Endothelial cell of umbilical vein (primary cell): ENCODE measurements at regions not wholly inside any gene's neighbourhood (a gene's known extent, or its start where the extent isn't known, plus 50 kb on each side); places are given as distances from the start of the nearest gene placed in this dataset.

Experiments
- BruUV-seq: library from RNA; stranded (reverse); fragments of 400-500 nt; replicated peaks from 2 replicates; lab custom pipeline; 2021; lab: Mats Ljungman, UMichigan
- CTCF ChIA-PET: fragments of 300-600, 350-600 bp; sonication (Branson Sonifier 250); formaldehyde crosslinking; loops from one replicate; lab custom pipeline; 2021; ENCODE audit warnings: antibody characterized with exemption, inconsistent platforms; lab: Charles Lee
- POLR2A ChIA-PET: fragments of 300-600, 350-600 bp; sonication (Branson Sonifier 250); formaldehyde crosslinking; loops from one replicate; lab custom pipeline; 2021; ENCODE audit warnings: antibody characterized with exemption, inconsistent platforms; lab: Charles Lee
- DNase-seq: peaks from one replicate; pipeline ENCODE4 v3.0.0-alpha.2; 2011; ENCODE audit warnings: low read depth, low spot score
- FAIRE-seq: peaks from 2 replicates; lab custom pipeline; 2011; peaks lifted over from hg19 to GRCh38; lab: Jason Lieb, UNC
- H2AFZ ChIP-seq: 2 replicates; pipeline ENCODE4 v1.6.0; 2012; ENCODE audit warnings: low read depth, low read length, control low read depth, inconsistent platforms
- H3K27ac ChIP-seq: 2 replicates; pipeline ENCODE4 v1.5.1; 2011; ENCODE audit warnings: low read depth, mild to moderate bottlenecking, control low read depth, low read length, moderate library complexity; ENCODE audit not compliant: insufficient read depth
- H3K27me3 ChIP-seq, 2 experiments: 2 replicates each; pipeline versions ENCODE4 v1.6.0 to v1.6.1; 2011; ENCODE audit warnings: low read length in 2 of 2, mixed read lengths in 1 of 2; ENCODE audit not compliant: control insufficient read depth in 2 of 2, insufficient read depth in 2 of 2
- H3K36me3 ChIP-seq, 2 experiments: 2 replicates in 1 of 2; 3 replicates in 1 of 2; pipeline ENCODE4 v1.5.1; 2011; ENCODE audit warnings: low read length in 2 of 2, mild to moderate bottlenecking in 1 of 2, moderate library complexity in 1 of 2; ENCODE audit not compliant: control insufficient read depth in 2 of 2, insufficient read depth in 2 of 2; ENCODE audit errors: extremely low read depth in 1 of 2
- H3K4me1 ChIP-seq: 3 replicates; pipeline ENCODE4 v1.5.1; 2011; ENCODE audit warnings: mild to moderate bottlenecking, low read length; ENCODE audit not compliant: control insufficient read depth, insufficient read depth; ENCODE audit errors: extremely low read depth
- H3K4me2 ChIP-seq: 2 replicates; pipeline ENCODE4 v1.6.1; 2011; ENCODE audit warnings: low read length, control low read depth, mixed read lengths; ENCODE audit not compliant: insufficient read depth
- H3K4me3 ChIP-seq, 3 experiments: fragments of 200-600 bp in 1 of 3; sonication (generic), shearing (Covaris generic) in 1 of 3; replicated peaks in 1 of 3; 2 replicates each; pipeline ENCODE4 v1.5.1; 2011 to 2016; ENCODE audit warnings: control low read depth in 3 of 3, low read length in 3 of 3, mild to moderate bottlenecking in 2 of 3, inconsistent platforms in 1 of 3, low read depth in 1 of 3, moderate library complexity in 1 of 3; ENCODE audit not compliant: insufficient read depth in 1 of 3
- H3K79me2 ChIP-seq: 2 replicates; pipeline ENCODE4 v1.6.0; 2012; ENCODE audit warnings: low read length, inconsistent platforms; ENCODE audit not compliant: control insufficient read depth, insufficient read depth
- H3K9ac ChIP-seq: replicated peaks from 2 replicates; pipeline ENCODE3; 2011; ENCODE audit warnings: low read length, control low read depth; ENCODE audit not compliant: insufficient read depth; ENCODE audit errors: extremely low read depth
- H3K9me1 ChIP-seq: replicated peaks from 3 replicates; pipeline ENCODE4 v1.6.0; 2011; ENCODE audit warnings: mild to moderate bottlenecking, low read length; ENCODE audit not compliant: control insufficient read depth, insufficient read depth; ENCODE audit errors: extremely low read depth
- H3K9me3 ChIP-seq: replicated peaks from 2 replicates; pipeline ENCODE4 v1.5.1; 2012; ENCODE audit warnings: low read length, inconsistent platforms; ENCODE audit not compliant: control insufficient read depth, insufficient read depth
- H4K20me1 ChIP-seq: replicated peaks from 2 replicates; pipeline ENCODE3; 2011; ENCODE audit warnings: mild to moderate bottlenecking, low read length; ENCODE audit not compliant: control insufficient read depth, insufficient read depth; ENCODE audit errors: extremely low read depth
- EZH2 ChIP-seq: IDR thresholded peaks from 2 replicates; pipeline ENCODE4 v1.6.1; 2012; ENCODE audit warnings: borderline replicate concordance, low read depth, mild to moderate bottlenecking, moderate library complexity, low read length, inconsistent platforms; ENCODE audit not compliant: severe bottlenecking
- FOS ChIP-seq: IDR thresholded peaks from 2 replicates; pipeline ENCODE4 v1.6.1; 2011; ENCODE audit warnings: mild to moderate bottlenecking, low read length, moderate library complexity, borderline replicate concordance; ENCODE audit not compliant: insufficient read depth
- GATA2 ChIP-seq: IDR thresholded peaks from 2 replicates; pipeline ENCODE4 v1.7.0; 2011; ENCODE audit warnings: low read depth, mild to moderate bottlenecking, moderate library complexity, mixed read lengths, low read length; ENCODE audit not compliant: insufficient read length, insufficient read depth
- JUN ChIP-seq: IDR thresholded peaks from 2 replicates; pipeline ENCODE4 v1.6.1; 2011; ENCODE audit warnings: borderline replicate concordance, low read depth; ENCODE audit not compliant: insufficient read length, insufficient read depth
- MYC ChIP-seq: IDR thresholded peaks from one replicate; pipeline ENCODE4 v1.6.1; 2011; ENCODE audit warnings: mild to moderate bottlenecking, low read depth, low read length
- POLR2A ChIP-seq: IDR thresholded peaks from 2 replicates; pipeline ENCODE4 v1.6.1; 2012; ENCODE audit warnings: low read depth, mild to moderate bottlenecking, control low read depth, low read length
- POLR2AphosphoS5 ChIP-seq: IDR thresholded peaks from 2 replicates; pipeline ENCODE4 v1.6.1; 2012; ENCODE audit warnings: low read depth, mild to moderate bottlenecking, control low read depth, low read length, moderate library complexity; ENCODE audit not compliant: insufficient read depth
- dilution Hi-C: fragments of 300-500 bp; cut with MboI; formaldehyde crosslinking; loops from one replicate; pipeline ENCODE4 v1.15.0; 2019; ENCODE audit warnings: low sequenced_read_pairs; ENCODE audit not compliant: extremely low pct_ligation_motif_present
- intact Hi-C: fragments of 100-400 bp; cut with micrococcal nuclease; formaldehyde crosslinking; loops from one replicate; pipeline ENCODE4 v1.10.0; 2022
- TF ChIP-seq, protein P1 (sequence below), 2 donors: IDR thresholded peaks; 1 replicate in 1 of 2; 2 replicates in 1 of 2; pipeline ENCODE4 v1.5.1; 2011; ENCODE audit warnings: low read length in 2 of 2, mild to moderate bottlenecking in 2 of 2, moderate library complexity in 2 of 2, control low read depth in 1 of 2, inconsistent platforms in 1 of 2, low read depth in 1 of 2; ENCODE audit not compliant: insufficient read depth in 1 of 2; ENCODE audit errors: extremely low read depth in 1 of 2
- TF ChIP-seq, protein P2 (sequence below): IDR thresholded peaks from 2 replicates; pipeline ENCODE4 v1.6.1; 2011; ENCODE audit not compliant: insufficient read depth, insufficient read length

DNA sequence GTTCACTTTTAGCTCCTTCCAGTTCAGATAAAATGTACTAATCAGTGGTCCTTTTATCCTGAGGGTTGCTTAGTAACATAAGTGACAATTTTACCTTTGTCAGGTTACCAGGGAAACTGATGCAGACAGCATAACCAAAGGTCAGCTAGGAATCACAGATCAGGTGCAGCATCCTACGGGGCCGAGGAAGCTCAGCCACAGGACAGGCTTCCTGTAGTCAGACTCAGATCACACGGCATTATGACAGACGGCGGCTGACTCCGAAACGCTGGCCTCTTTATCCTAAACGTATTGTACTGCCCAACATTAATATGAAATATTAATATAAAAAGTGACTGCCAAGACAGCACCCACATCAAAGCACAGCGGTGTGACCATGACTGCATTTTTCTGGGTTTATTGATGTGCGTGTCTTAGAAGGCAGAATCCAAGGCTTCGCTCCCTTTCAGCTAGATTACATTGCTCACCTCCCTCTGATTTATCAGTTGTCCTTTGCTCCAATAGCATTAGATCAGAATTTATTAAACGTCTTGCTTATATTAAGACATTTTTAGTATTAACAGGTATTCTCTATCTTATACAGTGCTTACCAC is 444.5 kb downstream of the CMPK2 start:
- H3K9ac ChIP-seq = no peak overlapping the region
- H3K27ac ChIP-seq = no peak overlapping the region
- POLR2A ChIA-PET = no interaction called here
- BruUV-seq = no TSS peak
- peaks cover 6% of the 10 kb centered on the region for H3K9me3 ChIP-seq
- no peak for DNase-seq
- dilution Hi-C loops = no loop called here
- FAIRE-seq = no peak
- no peaks in the 10 kb centered on the region for H3K4me1 ChIP-seq
- no peaks in the 10 kb centered on the region for H3K27me3 ChIP-seq
- CTCF ChIA-PET = no interaction called here
- H4K20me1 ChIP-seq = no peaks in the 10 kb centered on the region
- H3K79me2 ChIP-seq = no peaks in the 10 kb centered on the region
- no peak overlapping the region for H3K4me2 ChIP-seq
- H3K4me3 ChIP-seq = no peak overlapping the region
- H3K36me3 ChIP-seq = no peaks in the 10 kb centered on the region
- no peak overlapping the region for H2AFZ ChIP-seq
- intact Hi-C loops = no loop called here
- TF ChIP-seq, protein P1, sequence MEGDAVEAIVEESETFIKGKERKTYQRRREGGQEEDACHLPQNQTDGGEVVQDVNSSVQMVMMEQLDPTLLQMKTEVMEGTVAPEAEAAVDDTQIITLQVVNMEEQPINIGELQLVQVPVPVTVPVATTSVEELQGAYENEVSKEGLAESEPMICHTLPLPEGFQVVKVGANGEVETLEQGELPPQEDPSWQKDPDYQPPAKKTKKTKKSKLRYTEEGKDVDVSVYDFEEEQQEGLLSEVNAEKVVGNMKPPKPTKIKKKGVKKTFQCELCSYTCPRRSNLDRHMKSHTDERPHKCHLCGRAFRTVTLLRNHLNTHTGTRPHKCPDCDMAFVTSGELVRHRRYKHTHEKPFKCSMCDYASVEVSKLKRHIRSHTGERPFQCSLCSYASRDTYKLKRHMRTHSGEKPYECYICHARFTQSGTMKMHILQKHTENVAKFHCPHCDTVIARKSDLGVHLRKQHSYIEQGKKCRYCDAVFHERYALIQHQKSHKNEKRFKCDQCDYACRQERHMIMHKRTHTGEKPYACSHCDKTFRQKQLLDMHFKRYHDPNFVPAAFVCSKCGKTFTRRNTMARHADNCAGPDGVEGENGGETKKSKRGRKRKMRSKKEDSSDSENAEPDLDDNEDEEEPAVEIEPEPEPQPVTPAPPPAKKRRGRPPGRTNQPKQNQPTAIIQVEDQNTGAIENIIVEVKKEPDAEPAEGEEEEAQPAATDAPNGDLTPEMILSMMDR (IDR thresholded peaks at IDR 0.05; ENCODE audit: extremely low read depth in 1 of 2, insufficient read depth in 1 of 2, low read depth in 1 of 2, low read length in 2 of 2) = no peak
- no peak for TF ChIP-seq POLR2AphosphoS5
- TF ChIP-seq FOS = no peak
- TF ChIP-seq EZH2 = no peak
- TF ChIP-seq, protein P2, sequence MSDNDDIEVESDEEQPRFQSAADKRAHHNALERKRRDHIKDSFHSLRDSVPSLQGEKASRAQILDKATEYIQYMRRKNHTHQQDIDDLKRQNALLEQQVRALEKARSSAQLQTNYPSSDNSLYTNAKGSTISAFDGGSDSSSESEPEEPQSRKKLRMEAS = no peak
- no peak for TF ChIP-seq GATA2
- no peak for TF ChIP-seq MYC
- no peak for TF ChIP-seq POLR2A
- TF ChIP-seq JUN = no peak
- no peaks in the 10 kb centered on the region for H3K9me1 ChIP-seq
